Smooth muscle cell (in vitro differentiated cells): ENCODE measurements at regions not wholly inside any gene's neighbourhood (a gene's known extent, or its start where the extent isn't known, plus 50 kb on each side); places are given as distances from the start of the nearest gene placed in this dataset.

Experiments
- DNase-seq: peaks from one replicate; lab custom pipeline; 2025; ENCODE audit not compliant: unreplicated experiment; lab: John Stamatoyannopoulos, UW
- H2AFZ ChIP-seq: fragments of 200-600 bp; sonication (generic); 2 replicates; pipeline ENCODE4 v1.6.0; 2016; ENCODE audit warnings: antibody characterized with exemption, low read depth, mild to moderate bottlenecking
- H3F3A ChIP-seq: fragments of 200-600 bp; sonication (generic); 2 replicates; pipeline ENCODE4 v1.6.0; 2017; ENCODE audit warnings: antibody characterized with exemption, low read depth
- H3K27ac ChIP-seq: fragments of 200-600 bp; sonication (generic); 2 replicates; pipeline ENCODE4 v1.5.1; 2016; ENCODE audit warnings: low read depth, mild to moderate bottlenecking
- H3K27me3 ChIP-seq: fragments of 200-600 bp; sonication (generic); 2 replicates; pipeline ENCODE4 v1.6.1; 2016; ENCODE audit warnings: low read depth, mild to moderate bottlenecking
- H3K36me3 ChIP-seq: fragments of 200-600 bp; sonication (generic); 2 replicates; pipeline ENCODE4 v1.5.1; 2016; ENCODE audit warnings: low read depth
- H3K4me1 ChIP-seq: fragments of 200-600 bp; sonication (generic); 2 replicates; pipeline ENCODE4 v1.5.1; 2016; ENCODE audit warnings: low read depth
- H3K4me2 ChIP-seq: fragments of 200-600 bp; sonication (generic); 2 replicates; pipeline ENCODE4 v1.6.0; 2016; ENCODE audit warnings: mild to moderate bottlenecking
- H3K4me3 ChIP-seq: fragments of 200-600 bp; sonication (generic); 2 replicates; pipeline ENCODE4 v1.5.1; 2016; ENCODE audit warnings: mild to moderate bottlenecking
- H3K79me2 ChIP-seq: fragments of 200-600 bp; sonication (generic); 2 replicates; pipeline ENCODE4 v1.6.0; 2016; ENCODE audit warnings: low read depth, mild to moderate bottlenecking
- H3K9ac ChIP-seq: fragments of 200-600 bp; sonication (generic); 2 replicates; pipeline ENCODE4 v1.6.0; 2016; ENCODE audit warnings: low read depth
- H3K9me3 ChIP-seq: fragments of 200-600 bp; sonication (generic); replicated peaks from 2 replicates; pipeline ENCODE4 v1.5.1; 2016; ENCODE audit warnings: low read depth
- H4K20me1 ChIP-seq: fragments of 200-600 bp; sonication (generic); 2 replicates; pipeline ENCODE4 v1.6.0; 2016; ENCODE audit warnings: low read depth
- CTCF ChIP-seq: fragments of 200-600 bp; sonication (generic); IDR thresholded peaks from 2 replicates; pipeline ENCODE4 v1.5.1; 2017; ENCODE audit warnings: borderline replicate concordance, mild to moderate bottlenecking, antibody characterized with exemption; ENCODE audit not compliant: insufficient read depth, poor library complexity, severe bottlenecking
- whole genome bisulfite sequencing: methylation state at CpG from one replicate; pipeline ENCODE4 v1.1.7; 2016; ENCODE audit warnings: low lambda C conversion rate; 5-methylcytosine and 5-hydroxymethylcytosine counted together

- H2AFZ ChIP-seq, result no peak overlapping the region
These were observed 171.0 kb upstream of the PPP1R2C start for GRCh38 chrX:42948723-42949657.

GRCh38 chrX:42951747-42952146, 173.8 kb upstream of the PPP1R2C start:
- H3K9ac ChIP-seq, result no peak overlapping the region
- H4K20me1 ChIP-seq, result no peaks in the 10 kb centered on the region
- no peak overlapping the region for H3K4me2 ChIP-seq
- DNase-seq, result no peak
- no peaks in the 10 kb centered on the region for H3K27me3 ChIP-seq
- no peak overlapping the region for H3K4me3 ChIP-seq
- H2AFZ ChIP-seq, result no peak overlapping the region
- no peaks in the 10 kb centered on the region for H3K36me3 ChIP-seq
- H3K9me3 ChIP-seq, result no peaks in the 10 kb centered on the region
- H3K27ac ChIP-seq, result no peak overlapping the region
- no peaks in the 10 kb centered on the region for H3F3A ChIP-seq
- H3K79me2 ChIP-seq, result no peaks in the 10 kb centered on the region
- no peak for TF ChIP-seq CTCF
- H3K4me1 ChIP-seq, result no peaks in the 10 kb centered on the region

More at GRCh38 chrX:42948723-42949657, 171.0 kb upstream of the PPP1R2C start:
- Histone ChIP-seq H4K20me1 (no peaks in the 10 kb centered on the region), H3K9ac (no peak overlapping the region), H3K27me3 (no peaks in the 10 kb centered on the region), H3K4me2 (no peak overlapping the region), H3K9me3 (no peaks in the 10 kb centered on the region), H3K4me1 (no peaks in the 10 kb centered on the region), H3K79me2 (no peaks in the 10 kb centered on the region), H3K27ac (no peak overlapping the region), H3K36me3 (no peaks in the 10 kb centered on the region), H3K4me3 (no peak overlapping the region), H3F3A (no peaks in the 10 kb centered on the region)
- DNase-seq, result no peak
- no peak for TF ChIP-seq CTCF
- 54% methylated on average over 9 of the region's 9 CpGs for WGBS

DNA sequence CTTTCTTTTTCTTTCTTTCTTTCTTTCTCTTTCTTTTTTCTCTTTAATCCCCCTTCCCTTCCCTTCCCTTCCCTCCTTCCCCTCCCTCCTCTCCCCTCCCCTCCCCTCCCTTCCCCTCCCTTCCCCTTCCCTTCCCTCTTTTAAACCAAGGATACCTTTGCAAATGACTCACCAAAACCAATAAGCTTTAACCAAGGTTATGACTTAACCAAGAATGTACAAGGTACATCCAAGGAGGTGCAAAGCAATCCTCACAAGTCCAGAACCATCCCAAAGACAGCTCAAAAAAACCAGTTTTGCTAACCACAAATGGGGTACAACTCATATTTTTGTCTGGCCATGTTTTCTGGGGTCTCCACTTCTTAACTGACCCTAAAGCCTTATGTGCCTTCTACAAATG, 174.7 kb upstream of the PPP1R2C start:
- Histone ChIP-seq H3F3A (no peaks in the 10 kb centered on the region), H3K79me2 (no peaks in the 10 kb centered on the region), H3K27ac (no peak overlapping the region), H3K9me3 (no peaks in the 10 kb centered on the region), H3K4me3 (no peak overlapping the region), H3K4me2 (no peak overlapping the region), H3K4me1 (no peaks in the 10 kb centered on the region), H3K27me3 (no peaks in the 10 kb centered on the region), H3K36me3 (no peaks in the 10 kb centered on the region), H3K9ac (no peak overlapping the region), H2AFZ (no peak overlapping the region), H4K20me1 (no peaks in the 10 kb centered on the region)
- DNase-seq, result no peak
- no peak for TF ChIP-seq CTCF

DNA sequence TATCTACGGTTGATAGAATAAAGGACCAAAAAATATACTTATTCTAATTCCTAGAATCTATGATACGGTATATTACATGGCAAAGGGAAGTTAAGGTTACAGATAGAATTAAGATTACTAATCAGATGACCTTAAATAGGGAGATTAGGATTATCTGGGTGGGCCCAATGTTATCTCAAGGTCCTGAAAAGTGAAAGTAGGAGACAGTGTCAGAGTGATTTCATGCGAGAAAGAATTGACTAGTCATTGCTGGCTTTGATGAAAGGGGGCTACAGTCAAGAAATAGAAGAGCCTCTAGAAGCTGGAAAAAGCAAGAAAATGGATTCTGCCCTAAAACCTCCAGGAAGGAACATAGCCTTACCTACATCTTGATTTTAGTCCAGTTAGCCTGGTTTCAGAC, 176.9 kb upstream of the PPP1R2C start:
- H3K27ac ChIP-seq, result no peak overlapping the region
- no peaks in the 10 kb centered on the region for H3K9me3 ChIP-seq
- no peaks in the 10 kb centered on the region for H3K36me3 ChIP-seq
- no peaks in the 10 kb centered on the region for H3K4me1 ChIP-seq
- H3K4me3 ChIP-seq, result no peak overlapping the region
- no peak overlapping the region for H2AFZ ChIP-seq
- 91% methylated on average over 3 of the region's 3 CpGs for WGBS
- no peaks in the 10 kb centered on the region for H3K79me2 ChIP-seq
- H3K27me3 ChIP-seq, result no peaks in the 10 kb centered on the region
- no peaks in the 10 kb centered on the region for H3F3A ChIP-seq
- no peak for DNase-seq
- no peak overlapping the region for H3K4me2 ChIP-seq
- H3K9ac ChIP-seq, result no peak overlapping the region
- no peak for TF ChIP-seq CTCF
- no peaks in the 10 kb centered on the region for H4K20me1 ChIP-seq
